LNCaP clone FGC (cell line): ENCODE measurements at regions not wholly inside any gene's neighbourhood (a gene's known extent, or its start where the extent isn't known, plus 50 kb on each side); places are given as distances from the start of the nearest gene placed in this dataset.
A peak's percentile ranks its signal among the peaks of the same experiment; 100 is the strongest.
"Not testable (repeated sequence)": the region's sequence is repeated elsewhere in the genome, so short reads cannot be mapped to it uniquely, and the experiment has no call there.

Source experiments
- DNase-seq: peaks from one replicate; pipeline ENCODE4 v3.0.0-alpha.2; 2011; ENCODE audit warnings: low read depth
- H3K4me3 ChIP-seq: 2 replicates; pipeline ENCODE4 v1.5.1; 2011; ENCODE audit warnings: mild to moderate bottlenecking, low read depth, low read length, control low read depth
- CTCF ChIP-seq: IDR thresholded peaks from 2 replicates; pipeline ENCODE4 v1.5.1; 2012; ENCODE audit warnings: mild to moderate bottlenecking; ENCODE audit not compliant: control insufficient read depth, insufficient read depth; ENCODE audit errors: extremely low read depth

GRCh38 chr5:56669534-56670483, 145.5 kb upstream of the MAP3K1 start:
- no peak overlapping the region for H3K4me3 ChIP-seq
- TF ChIP-seq CTCF = no peak
- DNase-seq = peak; percentile 2

- peak; percentile 54 for DNase-seq
- TF ChIP-seq CTCF = no peak
- H3K4me3 ChIP-seq = no peak overlapping the region
These were observed 146.4 kb upstream of the MAP3K1 start for GRCh38 chr5:56668996-56669395.

- no peak for DNase-seq
- TF ChIP-seq CTCF = no peak
- H3K4me3 ChIP-seq = no peak overlapping the region
These were observed 147.7 kb upstream of the MAP3K1 start for GRCh38 chr5:56667692-56668091.

- no peak for TF ChIP-seq CTCF
These were observed 148.4 kb upstream of the MAP3K1 start for GRCh38 chr5:56666901-56667300.

GRCh38 chr5:56665117-56665516, 150.2 kb upstream of the MAP3K1 start:
- DNase-seq = not testable (repeated sequence)

More at GRCh38 chr5:56666901-56667300, 148.4 kb upstream of the MAP3K1 start:
- no peak overlapping the region for H3K4me3 ChIP-seq
- DNase-seq = no peak

GRCh38 chr5:56664025-56664424, 151.3 kb upstream of the MAP3K1 start:
- TF ChIP-seq CTCF = no peak
- no peak for DNase-seq
- H3K4me3 ChIP-seq = no peak overlapping the region

More at GRCh38 chr5:56665117-56665516, 150.2 kb upstream of the MAP3K1 start:
- not testable (repeated sequence) for H3K4me3 ChIP-seq

GRCh38 chr5:56663523-56663922, 151.8 kb upstream of the MAP3K1 start:
- TF ChIP-seq CTCF = no peak

More at GRCh38 chr5:56663523-56663922, 151.8 kb upstream of the MAP3K1 start:
- no peak overlapping the region for H3K4me3 ChIP-seq
- no peak for DNase-seq
